Esophagus squamous epithelium (tissue), 4 donors: ENCODE measurements at regions not wholly inside any gene's neighbourhood (a gene's known extent, or its start where the extent isn't known, plus 50 kb on each side); places are given as distances from the start of the nearest gene placed in this dataset.

ENCODE experiments used
- CTCF ChIP-seq, 6 experiments: fragments of 450-650 bp in 4 of 6; fragments of 200-600 bp in 2 of 6; sonication (generic) in 2 of 6; IDR thresholded peaks; one replicate each; pipeline ENCODE4 v1.5.1; 2016 to 2019; ENCODE audit warnings: antibody characterized with exemption in 6 of 6, mild to moderate bottlenecking in 4 of 6, moderate library complexity in 4 of 6
- POLR2A ChIP-seq, 4 donors: fragments of 450-650 bp; IDR thresholded peaks; one replicate each; pipeline ENCODE4 v1.6.1; 2017; ENCODE audit warnings: antibody characterized with exemption in 4 of 4, mild to moderate bottlenecking in 4 of 4, moderate library complexity in 3 of 4

DNA sequence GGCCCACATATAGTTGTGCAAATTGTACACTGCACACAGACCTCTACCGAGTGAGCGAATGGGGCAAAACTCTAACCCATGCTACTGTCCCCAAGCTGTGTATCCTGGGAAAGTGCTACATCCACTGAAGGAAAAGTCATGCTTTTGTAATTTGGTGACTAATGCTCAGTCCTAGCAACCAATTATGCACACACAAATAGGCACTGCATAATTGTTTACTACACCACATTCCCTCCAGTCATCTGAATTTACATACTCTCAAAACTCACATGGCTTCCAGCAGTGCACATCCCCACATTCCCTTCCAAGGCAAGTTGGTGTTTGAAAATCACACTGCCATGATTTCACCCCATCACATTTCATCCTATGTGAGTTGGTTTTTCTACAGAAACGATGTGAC lies 125.9 kb upstream of the OSMR start:
- TF ChIP-seq CTCF (IDR thresholded peaks at IDR 0.05) (no peak), POLR2A (IDR thresholded peaks at IDR 0.05) (no peak)
